NCI-H2029 (cell line): ENCODE measurements at regions not wholly inside any gene's neighbourhood (a gene's known extent, or its start where the extent isn't known, plus 50 kb on each side); places are given as distances from the start of the nearest gene placed in this dataset.

Experiments used
- DNase-seq: peaks from one replicate; lab custom pipeline; 2025; lab: John Stamatoyannopoulos, UW

DNA sequence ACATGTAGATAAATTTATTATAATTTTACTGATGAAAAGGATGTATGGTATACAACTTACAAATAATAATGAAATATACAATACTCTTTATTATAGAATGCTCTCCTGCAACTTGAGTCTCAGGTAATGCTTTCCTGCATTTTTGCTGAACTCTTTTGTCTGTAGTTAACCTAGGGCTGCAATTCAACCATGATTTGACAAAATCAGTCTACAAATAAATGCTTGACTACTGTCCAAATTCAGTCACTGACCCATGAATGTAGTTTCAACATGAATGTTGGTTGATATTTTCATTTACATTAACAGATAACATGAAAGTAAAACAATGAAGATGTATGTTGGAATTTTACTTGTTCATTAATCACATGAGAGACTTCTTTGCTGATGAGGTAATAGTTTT, 320.9 kb downstream of the ZSWIM6 start:
- no peak for DNase-seq

DNA sequence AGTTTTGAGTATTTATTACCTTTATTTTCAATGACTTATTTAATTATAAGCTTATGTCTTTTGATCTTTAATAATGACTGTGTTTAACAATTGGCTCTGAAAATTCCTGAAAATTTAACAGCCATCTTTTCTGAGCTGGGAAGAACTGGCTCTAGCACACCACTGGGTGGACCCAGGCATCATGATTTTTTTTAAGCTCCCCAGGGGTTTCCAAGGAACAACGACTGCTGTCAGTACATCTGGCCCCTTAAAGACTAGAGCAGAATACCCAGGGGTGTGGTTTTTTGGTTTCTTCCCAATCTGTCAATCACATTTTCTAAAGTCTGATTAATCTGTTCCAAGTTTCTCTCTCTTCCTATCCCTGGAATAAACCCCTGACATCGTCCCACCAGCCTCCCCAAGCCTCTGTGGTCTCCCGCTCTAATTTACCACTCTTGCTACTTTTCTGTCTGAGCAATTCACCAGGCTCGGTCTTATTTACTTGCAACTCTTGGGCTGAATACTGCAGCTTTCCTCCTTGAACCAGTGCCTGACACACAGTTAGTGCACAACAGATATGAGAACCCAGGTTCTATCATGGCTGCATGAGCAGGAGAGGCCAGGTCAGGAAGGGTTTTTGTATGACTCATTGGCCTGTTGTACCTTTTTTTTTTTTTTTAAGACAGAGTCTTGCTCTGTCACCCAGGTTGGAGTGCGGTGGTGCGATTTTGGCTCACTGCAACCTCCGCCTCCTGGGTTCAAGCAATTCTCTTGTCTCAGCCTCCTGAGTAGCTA, 321.9 kb downstream of the ZSWIM6 start:
- no peak for DNase-seq

DNA sequence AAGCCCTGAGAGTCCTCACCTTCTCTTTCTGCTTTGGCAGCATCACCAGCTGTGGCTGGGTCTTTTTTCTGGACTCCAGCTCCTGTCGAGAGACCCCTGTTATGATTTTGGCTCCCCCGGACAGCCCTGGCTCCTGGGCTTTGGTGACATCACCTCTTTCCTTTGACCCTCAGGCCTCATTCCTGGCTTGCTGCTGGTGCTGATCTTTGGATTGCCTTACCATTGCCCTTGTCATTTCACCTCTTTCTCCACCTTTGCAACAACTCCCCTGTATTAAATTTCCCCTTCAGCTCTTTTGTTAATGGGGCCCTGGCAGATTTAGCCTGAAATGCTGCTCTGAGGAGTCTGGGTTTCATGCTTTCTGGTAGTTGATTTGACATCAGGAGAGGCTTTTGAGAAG, 322.8 kb downstream of the ZSWIM6 start:
- DNase-seq, result no peak

DNA sequence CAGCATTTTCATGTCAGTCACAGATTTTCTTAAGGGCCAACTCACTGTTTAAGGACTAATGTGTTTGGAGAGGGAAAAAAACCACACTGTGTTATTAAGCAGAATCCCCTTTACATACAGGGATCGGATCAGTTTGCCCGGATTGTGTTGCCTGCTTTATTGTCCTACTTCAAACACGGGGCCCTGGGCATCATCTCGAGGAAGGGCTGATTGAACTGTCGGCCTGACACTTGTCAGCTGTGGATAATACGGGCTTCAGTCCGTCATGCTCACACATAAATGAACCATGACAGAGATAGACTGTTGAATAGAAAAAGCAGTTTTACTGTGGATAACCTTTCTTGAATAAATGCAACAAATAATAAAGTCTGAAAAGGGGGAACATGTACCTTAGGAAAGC, 325.0 kb downstream of the ZSWIM6 start:
- DNase-seq, result no peak

DNA sequence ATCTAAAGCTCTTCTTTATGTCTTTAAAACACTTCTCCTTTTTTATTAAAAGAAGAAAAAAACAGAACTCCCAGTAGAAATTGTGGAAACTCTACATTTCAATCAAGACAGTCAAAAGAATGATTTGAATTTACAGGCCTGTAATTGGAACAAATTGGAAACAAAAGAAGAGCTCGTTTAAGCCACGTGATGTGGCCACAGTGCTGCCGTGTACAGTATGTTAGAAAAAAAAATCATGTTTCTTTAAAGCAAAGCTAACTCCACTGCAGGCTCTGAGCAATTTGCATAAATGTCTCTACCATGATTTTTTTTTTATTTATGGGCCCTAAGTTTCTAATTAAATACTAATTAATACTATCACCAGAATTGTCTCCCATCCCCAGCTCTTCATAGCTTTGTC, 325.6 kb downstream of the ZSWIM6 start:
- DNase-seq, result no peak

DNA sequence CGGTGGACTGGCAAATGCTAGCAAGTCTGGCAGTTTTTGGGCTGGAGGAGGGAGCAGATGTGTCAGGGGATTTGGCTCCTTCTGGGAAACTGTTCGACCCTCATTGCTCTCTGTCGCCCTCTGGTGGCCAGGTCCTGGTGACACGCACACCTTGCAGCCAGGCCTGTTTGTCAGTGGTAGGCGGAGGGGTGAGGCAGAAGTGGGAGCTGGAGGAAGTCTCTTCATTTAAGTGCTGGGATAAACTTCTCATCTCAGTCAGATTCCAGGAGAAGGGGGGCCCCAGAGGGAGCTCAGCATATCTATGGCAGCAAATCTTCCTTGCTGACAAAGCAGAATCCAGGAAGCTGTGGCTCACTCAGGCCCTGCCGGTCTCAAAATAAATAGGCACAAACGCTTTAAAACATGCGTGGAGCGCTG, 326.5 kb downstream of the ZSWIM6 start:
- peak; percentile 62 for DNase-seq

DNA sequence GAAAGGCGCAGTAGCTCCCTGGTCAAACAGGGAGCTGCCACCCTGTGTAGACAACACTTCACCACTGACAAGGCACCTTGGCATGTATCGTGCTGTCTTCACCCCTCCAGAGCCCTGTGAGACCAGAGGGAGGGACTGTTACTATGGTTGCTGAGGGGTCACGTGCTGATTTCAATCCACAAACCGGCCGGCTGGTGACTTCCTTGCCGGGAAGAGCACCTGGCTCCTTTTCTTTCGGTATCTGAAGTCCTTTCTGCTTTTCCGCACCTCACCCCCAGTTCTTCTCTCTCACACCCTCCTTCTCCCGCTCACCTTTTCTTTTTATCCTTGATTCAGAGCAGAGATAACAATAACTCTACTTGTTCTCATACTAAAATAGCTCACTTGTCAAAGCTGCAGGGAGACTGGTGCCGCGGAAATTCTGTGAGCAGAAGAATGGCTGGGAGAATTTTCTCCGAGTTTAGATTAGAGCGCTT, 327.2 kb downstream of the ZSWIM6 start:
- DNase-seq, result no peak

DNA sequence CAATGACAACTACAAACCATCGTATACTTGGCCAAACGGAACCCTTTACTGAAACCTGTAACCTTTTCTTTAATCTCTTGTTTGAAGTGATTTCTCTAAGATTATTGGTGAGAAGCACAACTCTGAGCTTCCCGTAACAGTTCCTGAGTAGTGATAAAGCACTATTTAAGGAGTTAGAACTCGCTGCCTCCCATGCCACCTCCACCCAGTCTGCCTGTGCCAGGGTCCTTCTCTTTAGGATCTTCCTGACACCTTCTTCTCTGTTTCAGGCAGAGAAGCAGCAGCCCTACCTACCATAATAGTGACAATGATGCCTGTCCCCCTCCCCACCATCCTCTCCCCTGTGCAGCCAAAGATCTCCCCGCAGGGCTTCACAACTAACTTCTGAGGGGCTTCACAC, 330.6 kb downstream of the ZSWIM6 start:
- DNase-seq, result no peak

DNA sequence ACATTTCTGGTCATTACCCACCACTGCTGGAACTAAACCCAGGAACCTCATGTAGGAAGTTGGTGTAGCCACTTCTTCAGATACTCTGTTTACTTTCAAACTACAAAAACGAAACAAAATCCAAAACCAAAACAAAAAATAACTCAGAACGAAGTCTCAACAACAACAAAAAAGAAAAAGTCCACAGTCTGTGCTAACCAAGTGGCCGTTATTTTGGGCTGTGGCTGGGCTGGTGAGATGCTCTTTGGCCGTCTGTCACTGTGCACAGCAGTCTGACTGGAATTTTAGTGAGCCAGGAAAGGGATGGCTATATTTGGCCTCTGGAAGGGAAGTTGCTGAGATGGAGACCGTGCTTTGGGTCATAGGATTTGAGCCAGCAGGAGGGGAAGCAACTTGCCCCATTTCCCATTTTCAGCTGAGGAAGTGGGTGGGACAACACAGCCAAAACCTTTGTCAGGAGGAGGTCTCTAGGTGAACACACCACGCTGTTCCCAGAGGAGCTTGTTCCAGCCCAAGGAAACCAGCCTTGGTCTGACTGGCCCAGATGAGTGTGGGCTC, 334.1 kb downstream of the ZSWIM6 start:
- no peak for DNase-seq

DNA sequence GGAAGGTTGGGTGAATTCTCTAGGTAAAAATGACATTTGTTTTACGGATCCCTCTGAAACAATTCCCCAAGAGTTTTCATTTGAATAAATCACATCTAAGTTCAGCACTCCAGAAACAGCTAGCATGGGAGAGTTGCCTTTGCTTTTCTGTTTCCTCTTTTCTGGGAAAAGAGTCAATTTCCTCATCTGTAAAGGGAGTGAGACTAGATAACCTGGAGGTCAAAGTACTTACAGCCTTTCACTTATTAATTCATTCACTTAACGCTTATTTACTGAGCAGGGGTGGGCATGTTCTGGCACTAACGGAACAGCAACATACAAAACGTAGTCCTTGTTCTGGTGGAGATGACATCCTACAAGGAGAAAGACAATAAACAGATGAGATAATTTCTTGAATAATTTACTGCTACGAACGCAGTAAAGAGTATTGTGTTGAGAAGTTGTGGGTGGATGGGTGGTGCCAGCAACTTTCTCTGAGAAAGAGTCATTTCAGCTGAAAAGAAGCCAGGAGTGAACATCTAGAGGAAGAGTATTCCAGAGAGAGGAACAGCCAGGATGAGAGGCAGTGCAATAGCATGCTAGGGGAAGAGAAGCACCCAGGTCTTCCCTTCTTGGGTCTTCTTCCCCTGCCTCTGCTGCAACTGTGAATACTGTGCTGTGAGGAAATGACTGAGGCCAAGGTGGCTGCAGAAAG, 335.6 kb downstream of the ZSWIM6 start:
- DNase-seq, result no peak

DNA sequence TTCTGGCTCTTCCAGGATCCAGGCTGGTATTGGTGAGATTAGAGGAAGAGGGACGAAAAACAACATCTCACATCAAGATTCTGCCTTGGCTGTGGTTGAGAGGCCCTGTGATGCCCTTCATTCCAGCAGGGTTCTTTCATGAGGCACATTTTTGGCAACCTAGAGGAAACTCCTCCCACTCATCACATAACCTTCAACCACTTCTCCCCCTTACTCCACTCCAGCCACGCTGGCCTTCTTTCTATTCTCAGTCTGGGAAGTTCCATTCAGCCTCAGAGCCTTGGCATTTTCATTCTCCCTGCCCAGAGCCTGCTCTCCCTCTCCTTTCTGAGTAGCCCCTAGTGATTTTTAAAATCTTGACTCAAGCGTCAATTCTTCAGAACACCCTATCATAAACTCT, 337.5 kb downstream of the ZSWIM6 start:
- no peak for DNase-seq

DNA sequence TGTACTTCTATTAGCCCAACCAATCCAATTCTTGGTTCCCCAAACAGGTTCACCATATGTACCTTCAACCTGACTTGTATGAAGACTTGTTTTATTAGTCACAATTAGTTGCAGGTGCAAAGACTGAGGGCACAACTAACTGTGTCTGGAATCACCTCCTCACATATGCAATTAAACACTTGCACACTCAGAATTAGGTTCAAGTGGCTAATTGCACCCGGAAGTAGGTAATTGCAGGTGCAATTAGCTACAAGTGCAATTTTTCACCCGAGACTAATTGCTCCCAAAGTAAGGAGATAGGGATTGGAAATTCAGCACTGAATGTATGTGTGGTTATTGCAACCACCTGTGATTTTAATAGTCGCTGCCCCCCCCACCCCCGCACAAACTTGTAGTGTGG, 338.9 kb downstream of the ZSWIM6 start:
- DNase-seq, result no peak

DNA sequence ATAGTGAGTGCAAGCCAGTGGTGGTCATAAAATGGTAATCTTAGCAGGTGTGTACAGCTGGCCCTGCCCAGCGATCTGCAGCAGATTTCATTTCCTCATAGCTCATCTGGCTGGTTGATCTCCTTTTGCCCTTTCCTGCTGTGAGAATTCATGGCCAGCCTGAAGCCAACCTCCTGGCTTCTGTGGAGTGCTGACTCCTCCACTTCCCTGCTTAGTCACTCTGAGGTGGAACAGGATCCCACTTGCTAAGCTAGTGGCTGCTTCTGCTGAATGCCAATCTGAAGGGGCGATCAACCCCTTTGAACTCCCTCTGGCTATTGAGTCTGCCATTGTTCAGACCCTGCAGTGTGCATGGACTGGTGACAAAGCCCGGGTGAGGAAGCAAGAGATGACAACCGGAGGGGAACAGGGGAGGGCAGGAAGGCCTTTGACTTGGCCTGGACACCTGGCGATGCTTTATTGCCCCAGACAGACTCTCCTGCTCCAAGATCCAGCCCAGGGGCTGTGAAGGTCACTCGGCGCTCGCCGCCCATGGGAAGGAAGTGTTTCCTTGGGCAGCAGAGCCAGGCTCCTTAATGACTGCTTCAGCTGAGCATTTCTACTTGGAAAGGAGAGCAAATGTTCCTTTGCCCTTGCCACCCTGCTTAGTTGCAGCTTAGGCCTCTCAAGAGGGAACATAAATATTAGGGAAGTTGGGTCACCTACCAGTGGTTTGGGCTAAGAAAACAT, 341.1 kb downstream of the ZSWIM6 start:
- DNase-seq, result peak; percentile 25

DNA sequence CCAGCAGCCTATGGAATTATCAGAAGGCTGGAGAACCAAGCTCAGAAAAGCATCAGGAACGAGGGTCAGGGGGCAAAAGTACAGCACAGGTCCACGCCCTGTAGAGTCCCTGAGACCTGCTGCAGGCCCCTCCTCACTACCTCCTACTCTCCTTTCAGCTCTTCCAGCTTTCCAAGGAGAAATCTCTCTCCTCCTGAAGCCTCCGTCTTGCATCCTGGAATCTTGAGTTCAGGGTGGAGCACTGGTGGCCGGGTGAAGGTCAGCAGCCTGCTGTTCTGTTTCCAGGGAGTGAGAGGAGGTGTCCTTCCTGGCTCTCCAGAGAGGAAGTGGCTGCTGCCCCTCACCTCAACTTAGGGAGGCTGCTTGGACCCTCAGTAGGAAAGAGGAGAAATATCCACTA, 342.3 kb downstream of the ZSWIM6 start:
- no peak for DNase-seq

DNA sequence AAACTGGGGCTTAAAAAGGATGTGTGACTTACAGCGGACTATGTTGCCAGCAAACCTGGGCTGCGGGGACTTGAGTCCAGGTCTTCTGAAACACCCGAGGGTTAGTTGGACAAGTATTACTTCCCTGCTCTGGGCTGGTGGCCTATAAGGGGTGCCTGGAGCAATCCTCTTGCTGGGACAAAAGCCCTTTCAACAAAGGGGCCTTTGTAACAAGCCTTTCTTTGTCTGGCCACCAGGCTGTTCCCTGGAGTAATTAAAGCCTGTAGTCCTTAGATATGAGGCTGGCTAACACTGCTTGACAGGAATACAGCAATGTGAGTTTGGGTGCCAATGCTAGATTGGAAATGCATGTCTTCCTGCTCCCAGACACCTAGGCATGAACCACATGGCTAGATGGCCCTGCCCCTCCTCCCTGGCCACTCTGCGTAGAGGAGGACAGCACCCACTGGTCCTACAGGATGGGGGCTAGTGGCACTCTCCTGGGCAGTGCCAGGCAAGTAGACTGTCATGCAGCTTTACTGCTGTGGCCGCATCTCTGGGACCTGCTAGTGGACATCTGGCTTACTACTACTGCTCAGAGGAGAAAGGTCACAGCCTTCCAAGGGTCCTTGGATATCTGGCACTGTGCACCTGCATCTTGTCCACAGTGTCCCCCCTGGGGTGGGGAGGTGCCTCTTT, 343.1 kb downstream of the ZSWIM6 start:
- no peak for DNase-seq

DNA sequence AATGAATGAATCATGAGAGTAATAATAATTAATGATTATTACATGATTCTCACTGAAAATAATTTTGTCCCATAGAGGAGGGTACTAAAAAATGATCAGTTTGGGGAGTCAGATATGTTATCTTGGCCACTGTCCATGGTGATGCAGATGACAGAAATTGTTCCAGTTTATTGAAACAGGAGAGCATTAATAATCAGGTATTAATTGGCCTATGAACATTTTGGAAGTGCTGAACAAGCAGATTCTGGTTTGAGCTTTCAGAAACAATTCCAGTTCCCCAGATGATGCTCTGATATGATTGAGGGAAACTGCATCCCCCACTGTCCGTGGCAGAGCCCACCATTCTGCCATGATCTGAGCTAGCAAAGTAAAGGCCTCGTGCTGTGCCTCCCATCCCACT, 345.2 kb downstream of the ZSWIM6 start:
- DNase-seq, result no peak

DNA sequence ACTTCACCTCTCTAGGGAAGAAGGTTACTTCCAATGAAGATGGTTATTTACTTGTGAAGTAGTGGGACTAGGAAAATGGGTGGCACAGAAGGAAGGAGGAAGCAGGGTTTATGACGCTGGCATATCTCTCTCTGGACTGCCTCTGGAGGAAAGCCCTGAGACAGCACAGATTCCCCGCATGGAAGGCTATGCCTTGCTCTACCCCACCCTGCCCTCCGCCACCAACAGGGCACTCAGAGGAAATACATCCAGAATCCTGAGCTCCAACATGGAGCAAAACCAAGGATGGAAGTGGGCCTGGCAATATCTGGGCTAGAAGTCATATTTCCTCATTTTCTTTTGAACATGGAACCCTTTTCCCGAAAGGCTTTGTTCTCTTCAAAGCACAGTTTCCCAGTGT, 346.9 kb downstream of the ZSWIM6 start:
- DNase-seq, result no peak

DNA sequence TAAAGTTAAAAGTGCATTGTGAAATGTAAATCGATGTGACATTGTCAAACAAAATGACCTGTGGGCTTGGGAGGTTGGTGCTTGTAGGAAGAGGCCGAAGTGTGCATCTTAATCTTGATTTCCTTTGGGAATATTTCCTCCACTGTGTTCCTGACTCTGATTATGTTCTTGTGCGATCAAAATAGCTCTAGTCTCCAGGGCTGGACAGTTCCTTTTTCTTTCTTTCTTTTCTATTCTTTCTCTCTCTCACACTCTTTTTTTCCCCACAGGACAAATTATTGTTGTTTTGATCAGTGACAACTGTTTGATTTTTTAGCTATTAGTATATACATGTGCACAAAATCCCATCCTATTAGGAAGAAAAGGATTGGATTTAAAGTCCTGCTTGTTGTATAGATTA, 347.5 kb downstream of the ZSWIM6 start:
- DNase-seq, result no peak

DNA sequence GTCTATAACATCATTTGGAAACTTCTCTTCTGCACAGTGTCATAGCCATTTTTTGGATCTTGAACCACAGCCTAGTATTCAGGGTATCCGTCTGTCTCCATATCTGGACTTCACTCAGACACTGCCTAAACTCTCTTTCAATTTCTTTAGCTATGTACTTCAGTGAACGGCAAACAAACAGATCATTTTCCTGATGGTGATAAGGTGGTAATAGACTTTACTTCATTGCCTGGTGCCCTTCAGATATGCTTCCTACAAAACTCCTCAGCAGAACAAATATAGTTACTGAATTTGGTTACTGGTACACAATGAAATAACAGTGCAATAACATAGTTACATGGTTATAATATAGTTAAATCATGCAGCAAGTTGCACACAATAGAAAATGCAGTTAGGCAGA, 348.2 kb downstream of the ZSWIM6 start:
- no peak for DNase-seq

DNA sequence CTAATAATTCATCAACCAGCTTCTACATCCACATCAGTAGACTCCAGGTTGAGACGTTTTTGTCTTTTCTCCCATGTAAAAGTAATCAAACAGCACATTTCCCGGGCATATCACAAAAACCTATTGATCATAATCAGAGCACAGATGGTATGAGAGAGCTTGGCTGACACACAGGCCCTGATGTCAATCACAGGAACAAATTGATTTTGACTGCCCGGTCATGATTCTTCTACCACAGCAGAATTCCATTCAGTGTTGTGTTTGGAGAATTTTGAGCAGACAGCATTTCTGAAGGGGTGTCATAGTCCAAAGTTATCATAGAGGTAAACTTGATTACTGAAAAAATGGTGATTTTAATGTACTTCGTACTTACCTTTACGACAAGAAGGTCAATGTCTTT, 351.1 kb downstream of the ZSWIM6 start:
- no peak for DNase-seq

DNA sequence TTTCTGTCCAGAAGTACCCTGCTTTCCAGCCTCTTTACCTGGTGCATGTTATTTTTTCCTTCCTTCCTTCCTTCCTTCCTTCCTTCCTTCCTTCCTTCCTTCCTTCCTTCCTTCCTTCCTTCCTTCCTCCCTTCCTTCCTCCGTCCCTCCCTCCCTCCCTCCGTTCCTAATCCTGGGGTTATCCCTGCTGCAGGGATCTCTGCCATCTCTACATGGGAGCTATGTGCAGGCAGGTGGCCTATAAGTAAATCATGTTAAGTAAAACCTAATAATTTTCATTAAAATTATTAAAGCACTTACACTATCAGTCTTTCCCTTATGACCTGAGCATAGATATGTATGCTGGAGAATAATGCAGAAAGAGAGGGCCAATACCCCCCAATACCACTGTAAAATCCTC, 351.9 kb downstream of the ZSWIM6 start:
- DNase-seq, result no peak
